ENCODE measurements at regions not wholly inside any gene's neighbourhood (a gene's known extent, or its start where the extent isn't known, plus 50 kb on each side); places are given as distances from the start of the nearest gene placed in this dataset.
"Not testable (repeated sequence)": the region's sequence is repeated elsewhere in the genome, so short reads cannot be mapped to it uniquely, and the experiment has no call there.

DNA sequence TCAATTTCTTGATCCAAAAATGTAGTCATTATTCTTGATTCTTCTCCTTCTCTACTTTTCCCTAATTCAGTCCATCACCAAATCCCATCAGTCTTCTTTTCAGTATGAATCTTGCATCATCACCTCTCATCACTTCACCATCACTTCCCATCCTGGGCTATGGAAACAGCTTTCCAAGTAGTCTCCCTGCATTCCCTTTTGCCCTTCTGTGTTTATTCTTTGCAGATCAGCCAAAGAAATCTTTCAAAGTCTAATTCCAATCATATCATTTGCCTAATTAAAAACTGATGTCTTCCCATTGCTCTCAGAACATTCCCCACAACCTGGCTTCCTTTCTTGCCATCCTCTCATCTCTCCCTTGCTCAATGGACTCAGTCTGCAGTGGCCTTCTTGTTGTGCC lies 201.7 kb upstream of the ADAMTS3 start:
- DNase-seq, result no peak

DNA sequence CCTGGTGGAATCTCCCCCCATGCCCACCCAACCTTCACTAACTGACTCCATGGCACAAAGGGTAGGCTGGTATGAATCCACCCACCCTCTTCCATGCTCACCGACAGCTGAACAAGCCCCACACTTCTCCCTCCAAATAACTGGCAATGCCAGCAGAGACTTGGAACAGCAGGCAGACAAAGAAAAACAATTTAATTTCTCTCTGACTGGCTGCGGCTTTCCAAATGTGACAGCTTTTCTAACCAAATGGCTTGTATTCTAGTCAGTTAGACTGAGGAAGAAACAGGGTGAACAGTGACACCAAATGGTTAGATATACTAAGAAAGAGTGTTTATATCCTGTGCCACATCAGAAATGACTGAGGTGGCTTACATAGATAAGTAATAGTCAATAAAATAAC lies 199.3 kb upstream of the ADAMTS3 start:
- no peak for DNase-seq

DNA sequence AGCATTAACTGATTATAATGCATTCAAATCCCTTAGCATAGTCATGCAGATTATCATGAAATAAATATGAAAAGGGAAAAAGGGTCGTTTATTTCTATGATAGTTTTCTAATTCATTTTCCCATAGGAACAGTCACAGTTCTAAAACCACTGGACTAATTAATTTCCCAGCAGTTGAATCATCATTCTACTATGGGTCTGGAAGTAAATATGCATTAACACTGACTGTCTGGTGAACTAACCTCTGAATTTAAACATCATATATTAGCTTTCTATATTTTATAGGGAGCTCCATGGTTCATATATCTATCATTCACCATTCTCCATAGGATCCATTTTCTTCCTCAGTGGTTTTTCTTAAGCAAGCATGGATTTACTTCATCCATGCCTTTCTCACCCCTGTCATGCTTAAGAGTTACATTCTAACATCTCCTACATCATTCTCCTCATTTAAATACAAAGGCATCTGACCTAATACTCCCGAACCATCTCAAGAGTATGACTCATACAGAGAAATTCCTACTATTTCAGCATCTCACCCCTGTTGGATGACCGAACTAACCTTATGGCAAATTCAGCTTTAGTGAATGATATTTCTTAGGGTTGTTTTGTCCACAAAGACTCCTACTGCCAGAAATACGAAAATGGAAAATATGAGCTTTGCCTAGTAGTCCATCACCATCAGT lies 198.7 kb upstream of the ADAMTS3 start:
- DNase-seq, result no peak

- DNase-seq, result not testable (repeated sequence)
These were observed 196.8 kb upstream of the ADAMTS3 start for GRCh38 chr4:72765788-72766187.

DNA sequence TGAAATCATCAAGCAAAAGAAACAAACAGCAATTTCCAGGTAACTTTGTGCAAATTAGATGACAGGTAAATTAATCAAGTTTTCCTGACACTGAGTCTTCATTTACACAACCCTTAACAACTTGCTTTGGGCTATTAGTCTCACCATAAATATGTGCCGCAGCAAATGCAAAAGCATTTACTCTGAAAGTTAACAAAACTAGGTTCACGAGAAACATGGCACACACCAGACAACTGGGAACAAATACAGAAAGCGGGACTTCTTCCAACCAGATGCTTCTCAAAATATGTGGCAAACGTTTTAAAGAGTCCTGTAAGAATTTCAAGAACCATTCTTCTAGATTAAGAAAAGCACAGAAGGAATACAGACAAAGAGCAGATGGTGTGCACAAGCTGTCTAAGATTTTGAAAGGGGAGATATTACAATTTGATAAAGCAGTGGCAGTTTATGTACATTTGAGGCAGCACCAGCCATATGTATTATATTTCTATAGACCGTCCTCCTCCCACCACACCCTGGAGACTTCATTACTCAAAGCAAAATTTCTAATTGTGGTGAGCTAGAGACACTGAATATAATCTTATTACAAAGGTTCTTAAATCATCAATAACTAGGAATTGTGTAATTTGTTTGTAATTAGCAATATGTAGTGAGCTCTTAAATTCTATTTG lies 192.5 kb upstream of the ADAMTS3 start:
- DNase-seq, result no peak

DNA sequence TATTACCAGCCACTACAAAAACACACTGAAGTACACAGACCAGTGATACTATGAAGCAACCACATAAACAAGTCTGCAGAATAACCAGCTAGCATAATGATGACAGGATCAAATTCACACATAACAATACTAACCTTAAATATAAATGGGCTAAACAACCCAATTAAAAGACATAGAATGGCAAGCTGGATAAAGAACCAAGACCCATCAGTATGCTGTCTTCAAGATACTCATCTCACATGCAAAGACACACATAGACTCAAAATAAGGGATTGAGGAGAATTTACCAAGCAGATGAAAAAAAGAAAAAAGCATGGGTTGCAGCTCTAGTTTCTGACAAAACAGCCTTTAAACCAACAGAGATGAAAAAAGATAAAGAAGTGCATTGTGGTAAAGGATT lies 184.4 kb upstream of the ADAMTS3 start:
- DNase-seq, result not testable (repeated sequence)

DNA sequence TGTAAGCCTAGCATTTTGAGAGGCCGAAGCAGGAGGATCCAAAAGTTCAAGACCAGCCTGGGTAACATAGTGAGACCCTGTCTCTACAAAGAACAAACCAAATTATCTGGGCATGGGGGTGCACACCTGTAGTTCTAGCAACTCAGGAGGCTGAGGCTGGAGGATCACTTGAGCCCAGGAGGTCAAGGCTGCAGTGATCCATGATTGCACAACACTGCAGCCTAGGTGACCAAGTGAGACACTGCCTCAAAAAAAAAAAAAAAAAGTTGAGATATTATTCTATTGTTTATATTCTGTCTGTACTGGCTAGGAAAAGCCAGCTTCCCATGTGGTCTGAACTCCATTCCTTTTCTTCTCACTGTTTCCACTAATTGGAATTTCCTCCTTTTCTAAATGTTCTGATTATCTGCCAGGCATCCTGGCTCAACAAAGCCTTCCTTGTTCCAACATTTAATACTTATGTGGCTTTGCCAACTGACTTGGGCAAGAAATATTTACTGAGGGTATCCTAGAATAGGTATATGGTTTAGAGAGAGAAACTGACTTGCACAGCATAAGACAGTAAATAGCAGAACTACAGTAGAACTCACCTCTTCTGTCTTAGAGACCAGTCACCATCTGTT lies 175.2 kb upstream of the ADAMTS3 start:
- DNase-seq, result no peak

DNA sequence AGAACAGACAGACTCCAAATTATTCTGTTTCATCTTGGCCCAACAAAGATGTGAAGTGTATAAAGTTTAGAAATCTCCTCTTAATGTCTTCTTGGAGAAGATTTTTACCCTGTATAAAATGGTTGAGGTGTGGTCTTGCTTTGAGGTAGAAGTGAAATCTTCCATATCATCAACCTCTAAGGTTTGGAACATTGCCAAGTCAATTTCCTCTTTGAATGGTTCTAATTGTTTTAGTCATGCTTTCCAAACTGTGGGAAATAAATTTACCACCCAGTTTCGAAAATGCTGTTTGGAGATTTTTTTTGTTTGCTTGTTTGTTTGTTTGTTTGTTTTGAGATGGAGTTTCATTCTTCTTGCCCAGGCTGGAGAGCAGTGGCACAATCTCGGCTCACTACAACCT lies 174.1 kb upstream of the ADAMTS3 start:
- no peak for DNase-seq

DNA sequence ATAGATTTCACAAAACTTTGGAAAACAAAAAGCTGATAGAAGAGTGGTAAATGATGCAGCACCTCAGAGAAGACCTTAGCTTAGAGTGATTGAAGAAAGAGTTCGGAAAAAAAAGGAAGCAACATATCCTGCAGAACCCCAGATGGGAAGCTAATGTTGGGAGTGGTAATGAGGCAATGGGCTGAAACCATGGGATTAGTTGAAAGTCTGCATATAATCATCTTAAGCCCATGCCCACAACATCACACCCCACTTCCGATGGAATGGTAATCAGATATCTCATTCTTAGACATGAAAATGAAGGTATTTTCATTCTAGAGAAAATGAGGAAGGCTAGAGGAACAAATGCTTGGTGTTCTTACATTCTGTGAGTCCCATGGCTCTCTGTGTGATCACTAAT lies 146.3 kb upstream of the ADAMTS3 start:
- DNase-seq, result no peak

- DNase-seq, result no peak
These were observed 145.7 kb upstream of the ADAMTS3 start for GRCh38 chr4:72714482-72715279.

DNA sequence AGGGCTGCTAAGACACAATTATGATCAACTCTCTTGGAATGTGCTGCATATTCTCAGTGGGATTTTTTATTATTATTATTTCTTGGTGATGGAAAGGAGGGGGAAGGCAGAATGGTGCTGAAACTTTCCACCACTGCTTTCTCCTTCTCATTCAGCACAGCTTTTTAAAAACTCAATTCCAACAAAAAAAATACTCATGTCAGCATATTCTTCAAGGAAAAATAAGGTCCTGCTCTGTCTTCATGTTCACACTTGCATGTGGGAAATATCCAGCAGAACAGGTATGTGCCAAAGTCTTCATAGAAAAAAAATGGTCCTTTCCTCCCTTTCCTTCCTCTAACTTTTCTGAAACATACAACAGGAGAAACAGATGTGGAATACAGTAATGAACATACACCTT lies 144.0 kb upstream of the ADAMTS3 start:
- no peak for DNase-seq

DNA sequence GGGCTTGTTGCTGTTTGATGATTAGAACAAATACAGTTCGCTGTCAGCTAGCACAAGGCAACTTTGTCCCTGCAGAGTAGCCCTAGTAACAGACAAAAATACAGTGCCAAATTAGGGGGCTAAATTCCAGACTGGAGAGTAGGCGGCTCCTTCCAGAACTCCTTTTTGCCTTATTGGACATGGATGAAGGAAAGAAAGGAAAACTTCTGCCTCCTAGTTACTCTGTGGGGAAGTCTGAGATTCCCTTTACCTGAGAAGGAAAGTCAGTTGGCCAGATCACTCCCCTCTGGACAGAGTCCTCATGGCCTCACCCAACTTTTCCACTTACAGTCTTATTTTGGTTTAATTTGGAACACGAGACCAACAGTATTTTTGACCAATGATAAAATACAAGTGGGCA lies 140.5 kb upstream of the ADAMTS3 start:
- DNase-seq, result no peak

DNA sequence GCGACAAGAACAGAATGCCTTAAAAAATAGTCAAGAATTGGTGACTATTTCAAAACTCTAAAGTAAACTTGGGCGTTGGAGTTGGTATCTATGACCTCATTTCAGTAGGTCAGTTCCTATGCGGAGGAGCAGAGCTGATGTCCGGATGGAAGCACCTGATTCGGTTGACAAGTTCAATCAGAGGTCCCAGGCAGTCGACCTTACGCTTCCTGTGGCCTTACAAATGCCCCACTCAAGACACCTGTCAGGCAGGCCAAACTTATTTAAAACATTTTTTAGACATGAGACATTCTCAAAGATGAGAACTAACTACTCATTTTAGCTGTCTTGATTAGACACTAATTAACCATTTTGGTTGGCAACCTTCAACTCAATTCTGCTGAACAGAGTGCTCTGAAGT lies 137.7 kb upstream of the ADAMTS3 start:
- DNase-seq, result no peak

GRCh38 chr4:72704925-72705640 lies 136.1 kb upstream of the ADAMTS3 start:
- not testable (repeated sequence) for DNase-seq

DNA sequence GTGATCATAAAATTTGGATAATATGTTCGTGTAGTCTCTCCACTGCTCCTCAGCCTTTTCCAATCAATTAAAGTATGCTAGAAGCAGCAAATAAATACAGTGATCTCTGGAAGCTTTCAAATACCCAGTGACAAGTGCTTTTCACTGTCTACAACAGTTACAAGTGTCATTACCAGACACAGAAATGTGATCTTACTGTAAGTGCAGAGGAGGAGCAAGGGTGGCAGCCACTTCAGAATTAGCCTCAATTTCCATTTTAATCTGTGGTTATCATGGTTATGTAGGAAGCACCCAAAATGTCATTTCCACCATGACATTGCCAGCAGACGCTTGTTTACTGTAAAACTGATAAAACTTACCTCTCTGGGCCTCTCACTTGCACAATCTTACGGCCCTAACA lies 133.9 kb upstream of the ADAMTS3 start:
- DNase-seq, result no peak

DNA sequence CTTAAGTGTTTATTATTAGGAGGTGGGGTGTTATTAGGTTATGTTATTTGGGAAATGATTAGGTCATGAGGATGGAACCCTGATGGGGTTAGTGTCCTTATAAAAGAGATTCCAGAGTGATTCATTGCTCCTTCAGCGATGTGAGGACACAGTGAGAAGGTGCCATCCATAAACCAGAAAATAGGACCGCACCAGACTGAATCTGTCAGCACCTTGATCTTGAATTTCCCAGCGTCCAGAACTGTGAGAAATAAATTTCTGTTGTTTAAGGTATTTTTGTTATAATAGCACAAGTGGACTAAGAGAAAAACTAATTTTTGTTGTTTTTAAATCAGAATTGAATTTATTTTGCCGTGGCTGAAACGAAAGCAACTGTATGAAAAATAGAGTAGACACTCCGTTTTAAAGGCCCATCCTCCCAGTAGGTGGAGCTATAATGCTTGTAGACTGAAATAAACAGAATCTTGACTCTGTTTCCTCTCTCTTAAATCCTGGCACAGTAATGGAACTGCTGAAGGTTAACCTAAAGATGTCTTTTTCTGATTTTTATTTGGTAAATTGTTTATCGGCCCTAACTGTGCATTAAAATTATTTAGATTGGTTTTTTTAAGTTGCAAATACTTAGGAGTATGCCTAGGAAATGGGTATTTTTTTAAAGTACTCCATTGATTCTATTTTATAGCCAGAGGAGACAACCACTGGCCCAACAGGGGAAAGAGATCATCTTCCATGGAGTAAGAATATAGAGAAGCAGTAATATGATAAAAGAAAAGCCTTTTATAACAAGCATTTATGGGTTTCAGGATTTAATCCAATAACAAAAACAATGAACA lies 133.2 kb upstream of the ADAMTS3 start:
- peak; percentile 42 for DNase-seq

DNA sequence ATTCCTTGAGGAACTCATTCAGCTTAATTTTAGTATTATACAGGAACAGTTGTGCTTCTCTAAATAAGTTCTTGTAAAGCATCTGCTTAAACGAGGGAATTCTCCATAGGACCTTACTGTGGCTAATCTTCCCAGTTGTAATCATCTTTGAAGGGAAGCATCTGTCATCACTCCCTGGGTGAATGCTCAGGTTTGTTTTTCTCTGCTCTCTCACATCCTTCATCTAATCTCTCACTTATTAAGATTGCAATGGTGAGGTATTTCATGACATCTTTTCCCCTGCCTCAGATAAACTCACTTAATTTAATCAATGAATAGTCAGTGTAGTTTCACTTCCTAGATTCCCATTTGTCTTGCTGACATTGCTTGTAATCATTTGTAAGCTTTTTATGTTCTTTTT lies 121.8 kb upstream of the ADAMTS3 start:
- no peak for DNase-seq

DNA sequence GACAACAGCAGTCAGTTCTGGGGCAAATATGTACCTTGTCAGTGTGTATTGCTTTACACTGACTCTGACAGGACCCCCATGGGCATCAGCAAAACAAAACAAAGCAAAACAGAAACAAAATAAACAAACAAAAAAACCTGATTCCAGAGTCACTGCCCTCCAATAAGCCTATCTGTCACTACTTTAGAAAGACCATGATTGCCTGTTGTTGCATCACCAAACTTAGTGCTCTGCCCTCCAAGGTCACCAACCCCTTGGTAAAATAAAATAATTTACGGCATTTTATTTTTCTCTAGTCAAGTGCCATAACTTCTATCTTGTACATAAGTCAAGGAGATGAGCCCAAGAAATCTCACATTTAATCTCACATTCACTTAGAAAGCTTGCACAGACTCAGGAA lies 120.9 kb upstream of the ADAMTS3 start:
- no peak for DNase-seq

- not testable (repeated sequence) for DNase-seq
These were observed 117.4 kb upstream of the ADAMTS3 start for GRCh38 chr4:72686390-72686789.

GRCh38 chr4:72679666-72680065 lies 110.6 kb upstream of the ADAMTS3 start:
- DNase-seq, result no peak

DNA sequence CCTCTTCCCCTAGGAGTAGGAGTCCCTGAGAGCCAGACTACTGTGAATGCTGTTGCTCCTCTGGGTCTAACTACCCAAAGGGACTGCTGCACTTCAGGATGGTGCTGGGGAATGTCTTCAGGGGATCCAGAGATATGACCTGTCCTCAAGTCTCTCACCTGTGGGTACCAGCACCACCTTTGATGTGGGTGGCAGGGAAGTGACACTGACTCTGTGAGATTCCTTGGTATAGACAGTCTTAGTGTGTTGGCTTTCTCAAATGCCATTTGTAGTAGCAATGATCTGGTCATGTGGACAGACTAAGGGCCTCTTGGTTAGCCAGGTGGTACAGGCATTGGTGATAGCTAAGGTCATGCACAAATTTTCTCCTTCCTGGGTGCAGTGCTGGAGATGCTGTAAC lies 108.9 kb upstream of the ADAMTS3 start:
- no peak for DNase-seq
